Lower leg skin (tissue), 3 donors: ENCODE measurements at regions not wholly inside any gene's neighbourhood (a gene's known extent, or its start where the extent isn't known, plus 50 kb on each side); places are given as distances from the start of the nearest gene placed in this dataset.

ENCODE experiments used
- POLR2A ChIP-seq, 2 donors: fragments of 450-650 bp; IDR thresholded peaks; one replicate each; pipeline ENCODE4 v1.6.1; 2016 to 2017; ENCODE audit warnings: antibody characterized with exemption in 2 of 2, mild to moderate bottlenecking in 1 of 2, moderate library complexity in 1 of 2
- TF ChIP-seq, protein P1 (sequence below), 3 donors: fragments of 450-650 bp; IDR thresholded peaks; one replicate each; pipeline ENCODE4 v1.5.1; 2016; ENCODE audit warnings: antibody characterized with exemption in 3 of 3, mild to moderate bottlenecking in 3 of 3, moderate library complexity in 2 of 3

DNA sequence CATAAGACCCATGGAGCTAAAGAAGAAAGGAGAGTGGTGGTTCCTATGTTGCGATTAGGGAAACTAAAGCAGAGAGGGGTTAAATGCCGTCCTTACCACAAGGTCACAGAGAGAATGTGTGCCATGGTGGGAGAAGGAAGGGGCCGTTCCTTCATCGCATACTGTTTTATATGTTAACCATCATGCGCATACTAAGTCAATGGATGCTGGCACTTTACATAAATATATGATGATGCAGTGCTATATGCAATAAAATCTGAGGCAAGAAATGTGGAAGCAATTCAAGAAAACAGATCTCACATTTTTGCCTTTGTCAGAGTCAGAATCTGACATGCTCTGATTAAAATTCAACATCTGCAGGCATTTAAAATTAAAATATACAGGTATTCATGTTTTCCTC lies 168.1 kb downstream of the BMP4 start:
- TF ChIP-seq, protein P1, sequence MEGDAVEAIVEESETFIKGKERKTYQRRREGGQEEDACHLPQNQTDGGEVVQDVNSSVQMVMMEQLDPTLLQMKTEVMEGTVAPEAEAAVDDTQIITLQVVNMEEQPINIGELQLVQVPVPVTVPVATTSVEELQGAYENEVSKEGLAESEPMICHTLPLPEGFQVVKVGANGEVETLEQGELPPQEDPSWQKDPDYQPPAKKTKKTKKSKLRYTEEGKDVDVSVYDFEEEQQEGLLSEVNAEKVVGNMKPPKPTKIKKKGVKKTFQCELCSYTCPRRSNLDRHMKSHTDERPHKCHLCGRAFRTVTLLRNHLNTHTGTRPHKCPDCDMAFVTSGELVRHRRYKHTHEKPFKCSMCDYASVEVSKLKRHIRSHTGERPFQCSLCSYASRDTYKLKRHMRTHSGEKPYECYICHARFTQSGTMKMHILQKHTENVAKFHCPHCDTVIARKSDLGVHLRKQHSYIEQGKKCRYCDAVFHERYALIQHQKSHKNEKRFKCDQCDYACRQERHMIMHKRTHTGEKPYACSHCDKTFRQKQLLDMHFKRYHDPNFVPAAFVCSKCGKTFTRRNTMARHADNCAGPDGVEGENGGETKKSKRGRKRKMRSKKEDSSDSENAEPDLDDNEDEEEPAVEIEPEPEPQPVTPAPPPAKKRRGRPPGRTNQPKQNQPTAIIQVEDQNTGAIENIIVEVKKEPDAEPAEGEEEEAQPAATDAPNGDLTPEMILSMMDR (IDR thresholded peaks at IDR 0.05), result no peak
- TF ChIP-seq POLR2A (IDR thresholded peaks at IDR 0.05), result no peak
